ENCODE measurements at regions not wholly inside any gene's neighbourhood (a gene's known extent, or its start where the extent isn't known, plus 50 kb on each side); places are given as distances from the start of the nearest gene placed in this dataset.

DNA sequence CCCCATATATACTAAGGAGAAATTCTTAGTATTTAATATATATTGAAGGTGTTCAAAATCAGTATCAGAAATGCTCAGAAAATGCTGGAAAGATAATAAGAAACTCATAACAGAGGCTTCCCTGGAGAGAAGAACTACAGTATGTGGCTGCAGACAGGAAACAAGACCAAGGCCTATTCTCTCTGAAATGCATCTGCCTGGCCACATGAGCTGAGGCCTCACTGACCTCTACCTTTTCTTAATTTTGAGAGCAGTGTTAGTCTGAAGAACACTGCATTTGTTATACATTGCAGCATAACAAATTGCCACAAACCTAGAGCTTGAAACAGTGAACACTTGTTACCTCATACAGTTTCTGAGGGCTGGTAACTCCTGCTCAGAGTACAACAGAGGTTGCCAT, 133.4 kb upstream of the SPEF2 start:
- no peaks in the 10 kb centered on the region for H3K79me2 ChIP-seq (ENCODE audit: control insufficient read depth in 1 of 2, insufficient read depth in 2 of 2, low read length in 2 of 2)
- H2AFZ ChIP-seq (ENCODE audit: low read length): peak overlapping the region; percentile 91; the same call in 1 of the 2 replicates
- TF ChIP-seq, protein P1, sequence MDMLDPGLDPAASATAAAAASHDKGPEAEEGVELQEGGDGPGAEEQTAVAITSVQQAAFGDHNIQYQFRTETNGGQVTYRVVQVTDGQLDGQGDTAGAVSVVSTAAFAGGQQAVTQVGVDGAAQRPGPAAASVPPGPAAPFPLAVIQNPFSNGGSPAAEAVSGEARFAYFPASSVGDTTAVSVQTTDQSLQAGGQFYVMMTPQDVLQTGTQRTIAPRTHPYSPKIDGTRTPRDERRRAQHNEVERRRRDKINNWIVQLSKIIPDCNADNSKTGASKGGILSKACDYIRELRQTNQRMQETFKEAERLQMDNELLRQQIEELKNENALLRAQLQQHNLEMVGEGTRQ (IDR thresholded peaks at IDR 0.05; ENCODE audit: low read length): no peak
- TF ChIP-seq TAF1 (IDR thresholded peaks at IDR 0.05; ENCODE audit: low read depth, low read length) (no peak), RAD21 (IDR thresholded peaks at IDR 0.05 in 1 of 2, conservative IDR thresholded peaks at IDR 0.05 in 1 of 2; ENCODE audit: low read depth in 2 of 2, low read length in 2 of 2) (no peak), TCF12 (IDR thresholded peaks at IDR 0.05; ENCODE audit: low read depth, low read length) (no peak), SRF (IDR thresholded peaks at IDR 0.05; ENCODE audit: low read depth, low read length) (no peak), CREB1 (IDR thresholded peaks at IDR 0.05) (no peak), EGR1 (IDR thresholded peaks at IDR 0.05; ENCODE audit: borderline replicate concordance, low read depth, low read length) (no peak), CHD2 (IDR thresholded peaks at IDR 0.05; ENCODE audit: low read length) (no peak), BCL11A (IDR thresholded peaks at IDR 0.05; ENCODE audit: low read depth in 2 of 2, low read length in 2 of 2) (no peak), EZH2 (IDR thresholded peaks at IDR 0.05; ENCODE audit: low read depth, low read length, severe bottlenecking) (no peak), SP4 (IDR thresholded peaks at IDR 0.05; ENCODE audit: low read length) (no peak), CHD1 (IDR thresholded peaks at IDR 0.05; ENCODE audit: low read depth, low read length) (no peak)
- TF ChIP-seq, protein P2, sequence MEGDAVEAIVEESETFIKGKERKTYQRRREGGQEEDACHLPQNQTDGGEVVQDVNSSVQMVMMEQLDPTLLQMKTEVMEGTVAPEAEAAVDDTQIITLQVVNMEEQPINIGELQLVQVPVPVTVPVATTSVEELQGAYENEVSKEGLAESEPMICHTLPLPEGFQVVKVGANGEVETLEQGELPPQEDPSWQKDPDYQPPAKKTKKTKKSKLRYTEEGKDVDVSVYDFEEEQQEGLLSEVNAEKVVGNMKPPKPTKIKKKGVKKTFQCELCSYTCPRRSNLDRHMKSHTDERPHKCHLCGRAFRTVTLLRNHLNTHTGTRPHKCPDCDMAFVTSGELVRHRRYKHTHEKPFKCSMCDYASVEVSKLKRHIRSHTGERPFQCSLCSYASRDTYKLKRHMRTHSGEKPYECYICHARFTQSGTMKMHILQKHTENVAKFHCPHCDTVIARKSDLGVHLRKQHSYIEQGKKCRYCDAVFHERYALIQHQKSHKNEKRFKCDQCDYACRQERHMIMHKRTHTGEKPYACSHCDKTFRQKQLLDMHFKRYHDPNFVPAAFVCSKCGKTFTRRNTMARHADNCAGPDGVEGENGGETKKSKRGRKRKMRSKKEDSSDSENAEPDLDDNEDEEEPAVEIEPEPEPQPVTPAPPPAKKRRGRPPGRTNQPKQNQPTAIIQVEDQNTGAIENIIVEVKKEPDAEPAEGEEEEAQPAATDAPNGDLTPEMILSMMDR (IDR thresholded peaks at IDR 0.05; ENCODE audit: control extremely low read depth in 1 of 3, insufficient read depth in 1 of 3, low read depth in 1 of 3, low read length in 3 of 3): no peak
- no peaks in the 10 kb centered on the region for H3K27me3 ChIP-seq (replicated peaks in 1 of 4; ENCODE audit: control insufficient read depth in 3 of 4, extremely low read depth in 1 of 4, insufficient read depth in 3 of 4, low read length in 3 of 4)
- no peak overlapping the region for H3K18ac ChIP-seq (ENCODE audit: extremely low read depth, low read length)
- H3K4me3 ChIP-seq (ENCODE audit: extremely low read depth in 1 of 4, insufficient read depth in 2 of 4, low read depth in 3 of 4, low read length in 4 of 4): no peak overlapping the region
- H3K56ac ChIP-seq (replicated peaks; ENCODE audit: insufficient read length, low read depth, low read length): no peak overlapping the region
- DNase-seq (ENCODE audit: low read depth in 1 of 2, low spot score in 2 of 2) (no peak), FAIRE-seq (no peak)
- H3K9me3 ChIP-seq (ENCODE audit: insufficient read depth in 2 of 2, low read depth in 1 of 2, low read length in 1 of 2): no peaks in the 10 kb centered on the region
- no peak overlapping the region for H2BK20ac ChIP-seq (ENCODE audit: low read length)
- no peaks in the 10 kb centered on the region for H3K79me1 ChIP-seq (ENCODE audit: low read depth, low read length)
- H4K8ac ChIP-seq (ENCODE audit: extremely low read depth, insufficient read depth, low read length): no peak overlapping the region
- no peak overlapping the region for H3K4me2 ChIP-seq (ENCODE audit: insufficient read depth in 1 of 2, low read depth in 2 of 2, low read length in 2 of 2)
- H3K14ac ChIP-seq (ENCODE audit: insufficient read length): no peak overlapping the region
- no peak overlapping the region for H2BK5ac ChIP-seq (ENCODE audit: low read depth, low read length)
- no peaks in the 10 kb centered on the region for H3K23me2 ChIP-seq (ENCODE audit: low read depth, low read length)
- ChIA-PET POLR2A (ENCODE audit: partially characterized antibody) (no interaction called here), CTCF (ENCODE audit: partially characterized antibody) (no interaction called here)
- H2AK5ac ChIP-seq (ENCODE audit: low read depth, low read length): no peak overlapping the region
- H4K91ac ChIP-seq (replicated peaks; ENCODE audit: insufficient read length, low read length): no peak overlapping the region
- no peak overlapping the region for H3K23ac ChIP-seq (ENCODE audit: insufficient read length)
- H3K4me1 ChIP-seq (replicated peaks in 1 of 4; ENCODE audit: control insufficient read depth in 3 of 4, insufficient read depth in 4 of 4, low read length in 3 of 4): peaks cover 0 to 2% (median 2%) of the 10 kb centered on the region in 4 experiments; a peak in 2 of 7 replicates
- no peak overlapping the region for H3K27ac ChIP-seq (ENCODE audit: low read depth, low read length)
- H2BK12ac ChIP-seq (ENCODE audit: low read depth, low read length): no peak overlapping the region; the same call in 1 of the 2 replicates
- H3K9ac ChIP-seq (replicated peaks in 1 of 4; ENCODE audit: extremely low read depth in 1 of 4, low read depth in 3 of 4, low read length in 3 of 4): no peak overlapping the region
- H3K36me3 ChIP-seq (ENCODE audit: control insufficient read depth in 2 of 4, insufficient read depth in 4 of 4, low read length in 3 of 4): no peaks in the 10 kb centered on the region
- no peak overlapping the region for H2BK15ac ChIP-seq (ENCODE audit: low read length)
- H4K20me1 ChIP-seq (replicated peaks in 1 of 2; ENCODE audit: control insufficient read depth in 1 of 2, insufficient read depth in 2 of 2, low read length in 2 of 2): no peaks in the 10 kb centered on the region
- H4K5ac ChIP-seq (ENCODE audit: insufficient read length, low read depth, low read length): no peak overlapping the region
- H2BK120ac ChIP-seq (replicated peaks; ENCODE audit: low read depth, low read length): no peak overlapping the region
- H3K4ac ChIP-seq (replicated peaks; ENCODE audit: insufficient read length, low read depth, low read length): no peak overlapping the region

Data from H1 (cell line).